LNCaP clone FGC (cell line): ENCODE measurements at regions not wholly inside any gene's neighbourhood (a gene's known extent, or its start where the extent isn't known, plus 50 kb on each side); places are given as distances from the start of the nearest gene placed in this dataset.

Source experiments
- DNase-seq: peaks from one replicate; pipeline ENCODE4 v3.0.0-alpha.2; 2011; ENCODE audit warnings: low read depth
- H3K4me3 ChIP-seq: 2 replicates; pipeline ENCODE4 v1.5.1; 2011; ENCODE audit warnings: mild to moderate bottlenecking, low read depth, low read length, control low read depth
- TF ChIP-seq, protein P1 (sequence below): IDR thresholded peaks from 2 replicates; pipeline ENCODE4 v1.5.1; 2012; ENCODE audit warnings: mild to moderate bottlenecking; ENCODE audit not compliant: control insufficient read depth, insufficient read depth; ENCODE audit errors: extremely low read depth

DNA sequence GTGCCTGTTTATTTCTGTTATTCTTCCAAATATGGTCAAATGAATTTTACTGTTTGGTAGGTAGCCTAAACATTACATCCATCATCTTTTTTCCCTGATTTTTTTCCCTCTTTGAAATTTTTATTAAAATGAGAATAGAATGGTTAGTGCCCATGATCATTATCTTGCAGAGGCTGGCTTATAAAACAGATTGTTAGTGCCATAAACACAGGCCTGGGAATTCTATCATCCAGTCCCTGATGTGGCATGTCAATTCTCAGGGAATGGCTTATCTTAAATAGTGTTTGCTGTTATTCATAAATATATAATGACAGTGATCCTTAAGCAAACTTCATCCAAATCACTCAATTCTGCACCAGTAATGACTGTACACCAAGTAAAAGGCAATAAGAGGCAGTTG, 207.3 kb downstream of the TUSC7 start:
- DNase-seq: no peak
- H3K4me3 ChIP-seq: no peak overlapping the region
- TF ChIP-seq, protein P1, sequence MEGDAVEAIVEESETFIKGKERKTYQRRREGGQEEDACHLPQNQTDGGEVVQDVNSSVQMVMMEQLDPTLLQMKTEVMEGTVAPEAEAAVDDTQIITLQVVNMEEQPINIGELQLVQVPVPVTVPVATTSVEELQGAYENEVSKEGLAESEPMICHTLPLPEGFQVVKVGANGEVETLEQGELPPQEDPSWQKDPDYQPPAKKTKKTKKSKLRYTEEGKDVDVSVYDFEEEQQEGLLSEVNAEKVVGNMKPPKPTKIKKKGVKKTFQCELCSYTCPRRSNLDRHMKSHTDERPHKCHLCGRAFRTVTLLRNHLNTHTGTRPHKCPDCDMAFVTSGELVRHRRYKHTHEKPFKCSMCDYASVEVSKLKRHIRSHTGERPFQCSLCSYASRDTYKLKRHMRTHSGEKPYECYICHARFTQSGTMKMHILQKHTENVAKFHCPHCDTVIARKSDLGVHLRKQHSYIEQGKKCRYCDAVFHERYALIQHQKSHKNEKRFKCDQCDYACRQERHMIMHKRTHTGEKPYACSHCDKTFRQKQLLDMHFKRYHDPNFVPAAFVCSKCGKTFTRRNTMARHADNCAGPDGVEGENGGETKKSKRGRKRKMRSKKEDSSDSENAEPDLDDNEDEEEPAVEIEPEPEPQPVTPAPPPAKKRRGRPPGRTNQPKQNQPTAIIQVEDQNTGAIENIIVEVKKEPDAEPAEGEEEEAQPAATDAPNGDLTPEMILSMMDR: no peak

DNA sequence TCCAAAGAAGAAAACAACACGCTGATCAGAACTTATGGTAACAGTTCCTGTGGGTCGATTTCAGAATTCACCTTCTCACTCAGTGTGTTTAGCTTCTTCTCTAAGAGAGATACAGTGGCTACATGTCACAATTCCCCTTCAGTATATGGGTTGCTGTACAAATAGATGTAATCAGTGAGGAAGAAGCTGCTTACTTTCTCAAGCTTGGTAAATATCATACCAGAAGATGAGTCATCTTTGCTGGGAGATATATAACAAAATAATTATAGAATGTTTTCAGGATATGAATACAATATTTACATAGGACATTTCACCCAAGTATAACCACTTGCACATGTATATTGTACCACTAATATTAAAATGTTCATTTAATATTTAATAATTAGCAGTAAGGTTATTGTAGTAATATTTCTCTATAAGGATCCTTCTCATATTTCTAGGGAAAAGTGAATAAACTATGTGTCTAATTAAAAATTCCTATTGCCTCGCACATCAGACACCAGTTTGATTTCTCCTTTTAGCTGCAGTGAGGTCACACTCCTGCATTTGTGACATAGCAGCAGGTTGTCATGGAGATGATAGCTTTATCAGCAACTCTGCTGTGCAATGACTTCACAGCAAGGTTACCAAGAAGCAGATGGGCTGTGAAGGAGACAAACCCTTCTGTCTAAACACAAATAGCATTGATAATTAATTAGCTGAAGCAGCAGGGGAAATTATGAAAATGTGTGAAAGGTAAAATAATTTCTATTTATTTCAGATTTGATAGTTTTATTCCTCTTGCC, 211.4 kb downstream of the TUSC7 start:
- TF ChIP-seq, protein P1: no peak
- peak; percentile 35 for DNase-seq
- no peak overlapping the region for H3K4me3 ChIP-seq

DNA sequence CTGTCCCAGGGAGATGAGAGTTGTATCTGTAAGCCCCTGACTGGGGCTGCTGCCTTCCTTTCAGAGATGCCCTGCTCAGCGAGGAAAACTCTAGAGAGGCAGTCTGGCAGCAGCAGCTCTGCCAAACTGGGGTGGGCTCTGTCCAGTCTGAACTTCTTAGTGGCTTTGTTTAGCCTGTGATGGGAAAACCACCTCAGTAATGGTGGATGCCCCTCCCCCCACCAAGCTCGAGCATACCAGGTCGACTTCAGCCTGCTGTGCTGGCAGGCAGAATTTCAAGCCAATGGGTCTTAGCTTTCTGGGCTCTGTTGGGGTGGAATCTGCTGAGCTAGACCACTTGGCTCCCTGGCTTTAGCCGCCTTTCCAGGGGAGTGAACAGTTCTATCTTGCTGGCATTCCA, 218.3 kb downstream of the TUSC7 start:
- no peak for DNase-seq
- no peak overlapping the region for H3K4me3 ChIP-seq
- TF ChIP-seq, protein P1: no peak

DNA sequence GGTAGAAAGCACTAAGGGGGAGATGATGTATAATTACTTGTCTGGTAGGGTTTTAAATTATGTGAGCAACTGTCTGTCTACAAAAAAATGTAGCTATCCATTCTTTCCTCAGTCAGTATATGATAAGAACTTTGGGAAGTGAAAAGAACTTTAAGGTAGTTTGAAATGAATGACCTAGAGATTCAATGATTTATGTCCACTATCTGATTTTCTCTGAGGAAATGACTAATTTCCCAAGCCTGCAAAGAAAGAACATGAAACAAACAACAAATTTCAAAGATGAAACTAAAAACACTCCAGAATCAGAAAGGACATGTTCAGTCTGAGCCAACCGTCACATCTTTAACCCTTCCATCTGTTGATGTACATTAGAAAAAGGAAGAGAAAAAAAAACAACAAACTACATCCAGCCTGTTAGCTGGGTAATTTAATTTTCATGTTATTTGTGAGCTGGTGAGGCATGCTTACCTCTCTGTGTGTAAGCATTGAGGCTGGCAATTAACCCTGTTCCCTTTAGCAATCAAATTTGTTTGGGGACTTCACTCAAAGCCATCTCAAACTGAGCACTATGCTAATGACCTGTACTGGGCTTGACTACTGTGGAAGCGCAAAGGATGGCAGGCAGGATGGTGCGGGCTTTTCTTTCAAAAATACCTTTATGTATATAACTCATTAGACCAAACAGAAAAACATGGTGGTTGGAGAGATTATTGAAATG, 220.1 kb downstream of the TUSC7 start:
- TF ChIP-seq, protein P1: no peak
- no peak for DNase-seq

DNA sequence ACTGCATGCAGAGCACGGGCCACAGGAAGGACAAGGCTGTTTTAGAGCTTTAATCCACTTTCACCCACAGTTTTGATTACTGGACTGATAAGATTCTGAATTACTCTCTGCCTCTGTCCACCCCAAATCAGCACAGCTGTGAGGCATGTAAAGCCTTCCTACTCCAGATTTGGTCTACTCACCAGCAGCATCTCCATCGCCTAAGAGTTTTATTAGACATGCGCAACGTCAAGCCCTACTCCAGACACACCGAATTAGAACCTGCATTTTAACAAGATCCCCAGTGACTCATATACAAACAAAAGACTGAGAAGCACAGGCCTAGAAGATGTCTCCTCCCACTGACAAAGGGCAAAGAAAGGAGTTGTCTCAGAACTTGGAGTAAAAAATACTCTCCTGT, 221.2 kb downstream of the TUSC7 start:
- DNase-seq: no peak
- no peak overlapping the region for H3K4me3 ChIP-seq
- TF ChIP-seq, protein P1: no peak

More for the DNA sequence above, 220.1 kb downstream of the TUSC7 start:
- H3K4me3 ChIP-seq: no peak overlapping the region

DNA sequence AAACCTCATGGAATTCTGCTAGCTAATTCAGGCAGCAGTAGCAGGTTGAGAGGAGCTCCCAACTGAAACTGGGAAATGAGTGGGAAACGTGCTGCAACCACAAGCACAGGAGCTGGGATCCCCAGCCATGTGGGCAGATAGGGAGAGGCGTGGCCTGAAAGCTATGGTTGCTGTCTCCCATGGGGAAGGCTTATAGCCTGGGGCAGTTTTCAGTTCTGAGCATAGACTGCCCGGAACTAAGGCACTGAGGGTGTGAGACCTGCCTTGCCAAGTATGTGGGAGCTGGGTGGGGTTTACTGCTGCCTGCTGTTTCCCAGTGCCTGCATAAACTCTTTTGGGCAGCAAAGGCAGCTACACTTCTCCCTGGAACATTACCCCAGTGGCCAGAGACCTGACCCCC, 229.5 kb downstream of the TUSC7 start:
- no peak overlapping the region for H3K4me3 ChIP-seq
- TF ChIP-seq, protein P1: no peak
- no peak for DNase-seq
